Stomach (tissue), 8 donors: ENCODE measurements at regions not wholly inside any gene's neighbourhood (a gene's known extent, or its start where the extent isn't known, plus 50 kb on each side); places are given as distances from the start of the nearest gene placed in this dataset.

ENCODE experiments used
- DNase-seq, 2 donors: peaks; one replicate each; pipeline versions ENCODE4 v3.0.0 to v3.0.0-alpha.2; 2013 to 2019
- H3K27ac ChIP-seq, 5 donors: fragments of 200-600 bp in 4 of 5; sonication (generic) in 4 of 5; one replicate each; pipeline ENCODE4 v1.5.1; 2013 to 2019; ENCODE audit warnings: mild to moderate bottlenecking in 1 of 5, moderate library complexity in 1 of 5
- H3K27me3 ChIP-seq, 3 donors: fragments of 200-600 bp; sonication (generic); one replicate each; pipeline ENCODE4 v1.5.1; 2017 to 2019; ENCODE audit warnings: mixed run types in 1 of 3
- H3K36me3 ChIP-seq, 4 donors: fragments of 200-600 bp; sonication (generic); 1 replicate in 3 of 4; 2 replicates in 1 of 4; pipeline ENCODE4 v1.5.1; 2016 to 2019
- H3K4me1 ChIP-seq, 4 donors: fragments of 200-600 bp; sonication (generic); one replicate each; pipeline ENCODE4 v1.5.1; 2016 to 2019
- H3K4me3 ChIP-seq, 4 donors: fragments of 200-600 bp; sonication (generic) in 3 of 4; one replicate each; pipeline ENCODE4 v1.5.1; 2016 to 2019; ENCODE audit warnings: mild to moderate bottlenecking in 1 of 4
- H3K9me3 ChIP-seq, 4 donors: fragments of 200-600 bp; sonication (generic); one replicate each; pipeline ENCODE4 v1.5.1; 2016 to 2019
- CTCF ChIP-seq, 7 experiments: fragments of 450-650 bp in 4 of 7; fragments of 200-600 bp in 3 of 7; sonication (generic) in 3 of 7; IDR thresholded peaks; one replicate each; pipeline ENCODE4 v1.5.1; 2016 to 2019; ENCODE audit warnings: antibody characterized with exemption in 7 of 7, control low read depth in 2 of 7, mild to moderate bottlenecking in 1 of 7
- EP300 ChIP-seq: sonication (generic); formaldehyde crosslinking; IDR thresholded peaks from one replicate; pipeline ENCODE4 v1.6.1; 2017; ENCODE audit warnings: antibody characterized with exemption
- POLR2A ChIP-seq, 4 donors: fragments of 450-650 bp; IDR thresholded peaks; one replicate each; pipeline ENCODE4 v1.6.1; 2016; ENCODE audit warnings: antibody characterized with exemption in 4 of 4, control low read depth in 2 of 4, mild to moderate bottlenecking in 1 of 4, moderate library complexity in 1 of 4
- POLR2AphosphoS5 ChIP-seq, 3 donors: sonication (generic); formaldehyde crosslinking; IDR thresholded peaks; one replicate each; pipeline ENCODE4 v1.6.1; 2016; ENCODE audit warnings: antibody characterized with exemption in 3 of 3
- WGBS, 5 donors: extraction: QIAGEN DNeasy Blood & Tissue Kit in 3 of 5; methylation state at CpG; one replicate each; pipeline versions ENCODE4 v1.1.5 to v1.1.7; 2013 to 2018; 5-methylcytosine and 5-hydroxymethylcytosine counted together
- intact Hi-C: fragments of 100-400 bp; cut with DNase I; formaldehyde crosslinking; loops from one replicate; pipeline ENCODE4 v1.15.1; 2023; ENCODE audit warnings: low total_unique reads
- small RNA-seq, 4 donors: library from RNA; depleted of rRNA; stranded (forward); fragments of <200 nt; gene quantifications; one replicate each; pipeline ENCODE3, GENCODE V24; 2016
- donor health status: healthy with polysubstance abuse.
- donor health status: Bipolar disorder and iron deficiency.
- donor health status: healthy.

DNA sequence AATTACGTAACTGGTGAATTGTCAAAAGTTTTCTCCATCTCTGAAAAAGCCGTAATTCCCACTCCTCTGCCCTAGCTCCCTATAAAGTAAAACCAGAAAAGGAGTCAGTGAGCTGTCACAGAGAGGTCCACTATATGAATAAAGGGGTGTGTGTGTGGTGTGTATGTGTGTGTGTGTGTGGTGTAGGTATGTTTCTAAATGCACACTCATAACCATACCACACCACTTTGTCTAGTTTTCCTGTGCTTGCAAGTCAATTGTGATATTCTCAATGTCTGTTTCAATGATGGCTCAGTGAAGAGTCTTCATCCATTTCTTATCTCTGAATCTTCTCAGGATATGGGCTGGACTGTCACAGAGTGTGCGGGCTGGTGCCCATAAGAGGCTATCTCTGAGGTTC, 54.8 kb upstream of the CCDC68 start:
- WGBS, 5 donors, result 92 to 96% (median 94%) methylated on average over 3 of the region's 3 CpGs
- Histone ChIP-seq H3K9me3 (no peaks in the 10 kb centered on the region), H3K27ac (no peak overlapping the region), H3K36me3 (no peaks in the 10 kb centered on the region), H3K4me3 (no peak overlapping the region), H3K4me1 (no peaks in the 10 kb centered on the region), H3K27me3 (no peaks in the 10 kb centered on the region)
- intact Hi-C loops, result no loop called here
- DNase-seq, result no peak
- TF ChIP-seq POLR2AphosphoS5 (IDR thresholded peaks at IDR 0.05) (no peak), POLR2A (IDR thresholded peaks at IDR 0.05) (no peak), CTCF (IDR thresholded peaks at IDR 0.05) (no peak), EP300 (no peak)

- no peak overlapping the region for H3K4me3 ChIP-seq
- DNase-seq, result no peak
- H3K9me3 ChIP-seq, result no peaks in the 10 kb centered on the region
- TF ChIP-seq CTCF (IDR thresholded peaks at IDR 0.05) (no peak), EP300 (no peak), POLR2A (IDR thresholded peaks at IDR 0.05) (no peak), POLR2AphosphoS5 (IDR thresholded peaks at IDR 0.05) (no peak)
- no peak overlapping the region for H3K27ac ChIP-seq
- no peaks in the 10 kb centered on the region for H3K4me1 ChIP-seq
- H3K27me3 ChIP-seq, result no peaks in the 10 kb centered on the region
- intact Hi-C loops, result no loop called here
- H3K36me3 ChIP-seq, result no peaks in the 10 kb centered on the region
Measured at GRCh38 chr18:55013685-55014084, 54.4 kb upstream of the CCDC68 start.

- Histone ChIP-seq H3K36me3 (no peaks in the 10 kb centered on the region), H3K27me3 (no peaks in the 10 kb centered on the region), H3K27ac (no peak overlapping the region), H3K4me1 (no peaks in the 10 kb centered on the region), H3K9me3 (no peaks in the 10 kb centered on the region), H3K4me3 (no peak overlapping the region)
- intact Hi-C loops, result no loop called here
- TF ChIP-seq POLR2A (IDR thresholded peaks at IDR 0.05), result no peak
- TF ChIP-seq EP300, result no peak
- no peak for TF ChIP-seq POLR2AphosphoS5 (IDR thresholded peaks at IDR 0.05)
- no peak for TF ChIP-seq CTCF (IDR thresholded peaks at IDR 0.05)
- DNase-seq, result no peak
- WGBS, 5 donors, result 65 to 74% (median 68%) methylated on average over 3 of the region's 3 CpGs
Measured at GRCh38 chr18:55013086-55013485, 53.8 kb upstream of the CCDC68 start.

DNA sequence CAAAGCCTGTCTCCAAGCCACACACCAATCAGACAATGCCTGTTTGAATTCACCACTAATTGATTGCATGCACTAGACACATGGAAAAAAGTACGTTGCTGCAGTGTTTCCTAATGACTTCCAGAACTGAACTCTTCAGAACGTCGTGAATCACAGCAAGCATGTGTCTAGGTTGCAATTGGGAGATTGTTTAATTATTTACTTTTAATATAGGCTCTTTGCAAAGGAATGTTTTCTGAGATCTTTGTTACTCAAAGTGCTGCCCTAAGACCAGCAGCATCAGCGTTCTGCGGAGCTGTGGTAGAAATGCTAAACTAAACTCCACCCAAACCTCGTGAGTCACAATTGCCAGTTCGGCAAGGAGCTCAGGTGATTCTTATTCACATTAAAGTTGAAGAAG, 52.7 kb upstream of the CCDC68 start:
- Histone ChIP-seq H3K9me3 (no peaks in the 10 kb centered on the region), H3K27ac (no peak overlapping the region), H3K4me1 (no peaks in the 10 kb centered on the region), H3K27me3 (no peaks in the 10 kb centered on the region), H3K4me3 (no peak overlapping the region), H3K36me3 (no peaks in the 10 kb centered on the region)
- DNase-seq, result no peak
- WGBS, 5 donors, result 57 to 78% (median 64%) methylated on average over 7 of the region's 7 CpGs
- no peak for TF ChIP-seq POLR2A (IDR thresholded peaks at IDR 0.05)
- TF ChIP-seq CTCF (IDR thresholded peaks at IDR 0.05), result no peak
- no peak for TF ChIP-seq POLR2AphosphoS5 (IDR thresholded peaks at IDR 0.05)
- TF ChIP-seq EP300, result no peak
- intact Hi-C loops, result no loop called here

Small RNAs in the stretch of these regions (small RNA-seq; reads per million reads assigned to genes)
- gene RNA5SP459, result 0 reads per million in 4 donors
